HL-60 (cell line): ENCODE measurements at regions not wholly inside any gene's neighbourhood (a gene's known extent, or its start where the extent isn't known, plus 50 kb on each side); places are given as distances from the start of the nearest gene placed in this dataset.

ENCODE experiments used
- CTCF ChIP-seq: IDR thresholded peaks from one replicate; pipeline ENCODE4 v1.5.1; 2011; ENCODE audit warnings: low read length, control low read depth, inconsistent platforms; ENCODE audit not compliant: insufficient read depth
- GABPA ChIP-seq: IDR thresholded peaks from 2 replicates; pipeline ENCODE4 v1.6.1; 2012; ENCODE audit warnings: low read depth
- POLR2AphosphoS5 ChIP-seq: IDR thresholded peaks from 2 replicates; pipeline ENCODE4 v1.6.1; 2012; ENCODE audit warnings: low read depth

- TF ChIP-seq CTCF, result no peak
- TF ChIP-seq GABPA, result no peak
- no peak for TF ChIP-seq POLR2AphosphoS5
Observed at GRCh38 chr4:4783847-4784246, 75.6 kb upstream of the MSX1 start.
